Lower leg skin (tissue), 3 donors: ENCODE measurements at regions not wholly inside any gene's neighbourhood (a gene's known extent, or its start where the extent isn't known, plus 50 kb on each side); places are given as distances from the start of the nearest gene placed in this dataset.
"Not testable (repeated sequence)": the region's sequence is repeated elsewhere in the genome, so short reads cannot be mapped to it uniquely, and the experiment has no call there.

Source experiments
- POLR2A ChIP-seq, 2 donors: fragments of 450-650 bp; IDR thresholded peaks; one replicate each; pipeline ENCODE4 v1.6.1; 2016 to 2017; ENCODE audit warnings: antibody characterized with exemption in 2 of 2, mild to moderate bottlenecking in 1 of 2, moderate library complexity in 1 of 2
- TF ChIP-seq, protein P1 (sequence below), 3 donors: fragments of 450-650 bp; IDR thresholded peaks; one replicate each; pipeline ENCODE4 v1.5.1; 2016; ENCODE audit warnings: antibody characterized with exemption in 3 of 3, mild to moderate bottlenecking in 3 of 3, moderate library complexity in 2 of 3

DNA sequence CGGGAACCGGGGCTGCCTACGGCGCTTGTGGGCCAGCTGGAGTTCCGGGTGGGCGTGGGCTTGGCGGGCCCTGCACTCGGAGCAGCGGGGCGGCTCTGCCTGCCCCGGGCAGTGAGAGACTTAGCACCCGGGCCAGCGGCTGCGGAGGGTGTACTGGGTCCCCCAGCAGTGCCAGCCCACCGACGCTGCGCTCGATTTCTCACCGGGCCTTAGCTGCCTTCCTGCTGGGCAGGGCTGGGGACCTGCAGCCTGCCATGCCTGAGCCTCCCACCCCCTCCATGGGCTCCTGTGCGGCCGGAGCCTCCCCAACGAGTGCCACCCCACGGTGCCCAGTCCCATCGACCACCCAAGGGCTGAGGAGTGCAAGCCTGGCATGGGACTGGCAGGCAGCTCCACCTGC, 72.8 kb upstream of the SSBP2 start:
- TF ChIP-seq, protein P1, sequence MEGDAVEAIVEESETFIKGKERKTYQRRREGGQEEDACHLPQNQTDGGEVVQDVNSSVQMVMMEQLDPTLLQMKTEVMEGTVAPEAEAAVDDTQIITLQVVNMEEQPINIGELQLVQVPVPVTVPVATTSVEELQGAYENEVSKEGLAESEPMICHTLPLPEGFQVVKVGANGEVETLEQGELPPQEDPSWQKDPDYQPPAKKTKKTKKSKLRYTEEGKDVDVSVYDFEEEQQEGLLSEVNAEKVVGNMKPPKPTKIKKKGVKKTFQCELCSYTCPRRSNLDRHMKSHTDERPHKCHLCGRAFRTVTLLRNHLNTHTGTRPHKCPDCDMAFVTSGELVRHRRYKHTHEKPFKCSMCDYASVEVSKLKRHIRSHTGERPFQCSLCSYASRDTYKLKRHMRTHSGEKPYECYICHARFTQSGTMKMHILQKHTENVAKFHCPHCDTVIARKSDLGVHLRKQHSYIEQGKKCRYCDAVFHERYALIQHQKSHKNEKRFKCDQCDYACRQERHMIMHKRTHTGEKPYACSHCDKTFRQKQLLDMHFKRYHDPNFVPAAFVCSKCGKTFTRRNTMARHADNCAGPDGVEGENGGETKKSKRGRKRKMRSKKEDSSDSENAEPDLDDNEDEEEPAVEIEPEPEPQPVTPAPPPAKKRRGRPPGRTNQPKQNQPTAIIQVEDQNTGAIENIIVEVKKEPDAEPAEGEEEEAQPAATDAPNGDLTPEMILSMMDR (IDR thresholded peaks at IDR 0.05) = not testable (repeated sequence)
- not testable (repeated sequence) for TF ChIP-seq POLR2A (IDR thresholded peaks at IDR 0.05)
